HCT116 (cell line): ENCODE measurements at regions not wholly inside any gene's neighbourhood (a gene's known extent, or its start where the extent isn't known, plus 50 kb on each side); places are given as distances from the start of the nearest gene placed in this dataset.

ENCODE experiments used
- ATAC-seq: fragments of 200-7000 bp; cut with Tn5 transposase; 2 replicates; pipeline ENCODE4 v1.9.1; 2020; ENCODE audit warnings: mild to moderate bottlenecking, moderate library complexity
- BruUV-seq: library from RNA; stranded (reverse); fragments of 400-500 nt; replicated peaks from 2 replicates; lab custom pipeline; 2021; lab: Mats Ljungman, UMichigan
- CTCF ChIA-PET: fragments of 300-600 bp; sonication (Branson Sonifier 250); formaldehyde crosslinking; loops from one replicate; lab custom pipeline; 2021; ENCODE audit warnings: antibody characterized with exemption; lab: Charles Lee
- POLR2A ChIA-PET: fragments of 300-600, 350-600 bp; sonication (Branson Sonifier 250); formaldehyde crosslinking; loops from one replicate; lab custom pipeline; 2021; ENCODE audit warnings: antibody characterized with exemption; lab: Charles Lee
- RAD21 ChIA-PET, 2 experiments: fragments of 300-600 bp; sonication (Branson Sonifier 250); formaldehyde crosslinking; loops; one replicate each; lab custom pipeline; 2023; ENCODE audit warnings: low total read pairs in 2 of 2; ENCODE audit not compliant: uncharacterized antibody in 2 of 2, unreplicated experiment in 2 of 2, low non-redundant PET in 1 of 2; lab: Charles Lee
- DNase-seq: peaks from one replicate; pipeline ENCODE4 v3.0.0-alpha.2; 2010; ENCODE audit warnings: low read depth, low spot score
- H2AFZ ChIP-seq: fragments of 200-600 bp; shearing (Covaris generic), sonication (generic); 2 replicates; pipeline ENCODE4 v1.6.1; 2017; ENCODE audit warnings: low read depth, mixed run types, mixed read lengths, antibody characterized with exemption, low read length; ENCODE audit not compliant: poor library complexity, severe bottlenecking
- H3K27ac ChIP-seq: 2 replicates; pipeline ENCODE4 v1.5.1; 2012; ENCODE audit warnings: low read depth, low read length
- H3K27me3 ChIP-seq: fragments of 200-600 bp; sonication (generic); 2 replicates; pipeline ENCODE4 v1.6.1; 2016; ENCODE audit warnings: mixed run types, low read length, mixed read lengths; ENCODE audit not compliant: insufficient read depth
- H3K36me3 ChIP-seq, 2 experiments: fragments of 200-500 bp in 1 of 2; fragments of 200-600 bp in 1 of 2; sonication (Bioruptor generic) in 1 of 2; sonication (generic) in 1 of 2; 2 replicates each; pipeline versions ENCODE4 v1.5.1 to v1.6.1; 2014 to 2016; ENCODE audit warnings: low read length in 2 of 2, inconsistent platforms in 1 of 2, mixed read lengths in 1 of 2, mixed run types in 1 of 2; ENCODE audit not compliant: insufficient read depth in 2 of 2, control insufficient read depth in 1 of 2
- H3K4me1 ChIP-seq, 2 experiments: fragments of 200-600 bp in 1 of 2; sonication (generic) in 1 of 2; 2 replicates each; pipeline versions ENCODE4 v1.5.1 to v1.6.1; 2012 to 2017; ENCODE audit warnings: low read length in 2 of 2, inconsistent platforms in 1 of 2, mild to moderate bottlenecking in 1 of 2, mixed read lengths in 1 of 2, mixed run types in 1 of 2, moderate library complexity in 1 of 2; ENCODE audit not compliant: insufficient read depth in 2 of 2, control insufficient read depth in 1 of 2
- H3K4me2 ChIP-seq: fragments of 200-600 bp; sonication (generic); 2 replicates; pipeline ENCODE4 v1.6.1; 2017; ENCODE audit warnings: mixed run types, low read length, mixed read lengths
- H3K4me3 ChIP-seq, 2 experiments: fragments of 200-600 bp in 1 of 2; sonication (generic) in 1 of 2; replicated peaks in 1 of 2; 2 replicates each; pipeline ENCODE4 v1.5.1; 2011 to 2016; ENCODE audit warnings: low read length in 2 of 2, control low read depth in 1 of 2, low read depth in 1 of 2, mild to moderate bottlenecking in 1 of 2, mixed read lengths in 1 of 2, mixed run types in 1 of 2
- H3K79me2 ChIP-seq: fragments of 200-600 bp; sonication (generic); 2 replicates; pipeline ENCODE4 v1.6.1; 2017; ENCODE audit warnings: mild to moderate bottlenecking, mixed run types, low read length, moderate library complexity, mixed read lengths; ENCODE audit not compliant: insufficient read depth
- H3K9ac ChIP-seq: fragments of 200-600 bp; sonication (generic); 2 replicates; pipeline ENCODE4 v1.6.1; 2016; ENCODE audit warnings: low read length, mixed read lengths
- H3K9me2 ChIP-seq: fragments of 200-600 bp; sonication (generic), shearing (Covaris generic); 2 replicates; pipeline ENCODE4 v1.6.1; 2017; ENCODE audit warnings: mixed run types, mild to moderate bottlenecking, moderate library complexity; ENCODE audit not compliant: insufficient read depth
- H3K9me3 ChIP-seq, 2 experiments: fragments of 200-500 bp in 1 of 2; fragments of 200-600 bp in 1 of 2; sonication (Bioruptor generic) in 1 of 2; sonication (generic) in 1 of 2; 2 replicates each; pipeline ENCODE4 v1.6.1; 2014 to 2017; ENCODE audit warnings: low read length in 2 of 2, mixed read lengths in 2 of 2, inconsistent platforms in 1 of 2, low read depth in 1 of 2, mild to moderate bottlenecking in 1 of 2, mixed run types in 1 of 2, moderate library complexity in 1 of 2; ENCODE audit not compliant: control insufficient read depth in 1 of 2, insufficient read depth in 1 of 2
- H4K20me1 ChIP-seq: fragments of 200-600 bp; sonication (generic), shearing (Covaris generic); 2 replicates; pipeline ENCODE4 v1.6.1; 2017; ENCODE audit warnings: mixed run types, mild to moderate bottlenecking, moderate library complexity; ENCODE audit not compliant: insufficient read depth
- ATF3 ChIP-seq: IDR thresholded peaks from 2 replicates; pipeline ENCODE4 v1.6.1; 2012
- CEBPB ChIP-seq: IDR thresholded peaks from 2 replicates; pipeline ENCODE4 v1.6.1; 2012; ENCODE audit warnings: low read depth
- CTCF ChIP-seq, 3 experiments: fragments of 200-600 bp in 1 of 3; sonication (generic) in 1 of 3; IDR thresholded peaks in 2 of 3; conservative IDR thresholded peaks in 1 of 3; 2 replicates each; pipeline ENCODE4 v1.5.1; 2012 to 2017; ENCODE audit warnings: low read depth in 2 of 3, low read length in 2 of 3, antibody characterized with exemption in 1 of 3, borderline replicate concordance in 1 of 3, control low read depth in 1 of 3, mild to moderate bottlenecking in 1 of 3, mixed read lengths in 1 of 3, mixed run types in 1 of 3, moderate library complexity in 1 of 3; ENCODE audit not compliant: insufficient read depth in 1 of 3
- ELF1 ChIP-seq: IDR thresholded peaks from 2 replicates; pipeline ENCODE4 v1.6.1; 2012; ENCODE audit warnings: low read depth, borderline replicate concordance
- EZH2 ChIP-seq: fragments of 200-600 bp; sonication (generic); IDR thresholded peaks from 2 replicates; pipeline ENCODE4 v1.6.1; 2017; ENCODE audit warnings: antibody characterized with exemption, mixed run types
- EZH2phosphoT487 ChIP-seq: fragments of 200-600 bp; IDR thresholded peaks from 2 replicates; pipeline ENCODE4 v1.6.1; 2018; ENCODE audit warnings: antibody characterized with exemption, borderline replicate concordance
- FOSL1 ChIP-seq: IDR thresholded peaks from 2 replicates; pipeline ENCODE4 v1.6.1; 2012; ENCODE audit warnings: low read depth
- MAX ChIP-seq: IDR thresholded peaks from 2 replicates; pipeline ENCODE4 v1.6.1; 2012
- POLR2A ChIP-seq: IDR thresholded peaks from 2 replicates; pipeline ENCODE4 v1.7.0; 2011; ENCODE audit warnings: borderline replicate concordance; ENCODE audit not compliant: insufficient read depth, insufficient read length; ENCODE audit errors: extremely low read depth
- POLR2AphosphoS5 ChIP-seq: IDR thresholded peaks from 2 replicates; pipeline ENCODE4 v1.6.1; 2011; ENCODE audit warnings: mild to moderate bottlenecking, low read depth, low read length, moderate library complexity
- RAD21 ChIP-seq: IDR thresholded peaks from 2 replicates; pipeline ENCODE4 v1.6.1; 2012; ENCODE audit warnings: low read depth, mild to moderate bottlenecking
- REST ChIP-seq: IDR thresholded peaks from 2 replicates; pipeline ENCODE4 v1.6.1; 2012; ENCODE audit warnings: low read depth
- SIN3A ChIP-seq: IDR thresholded peaks from 2 replicates; pipeline ENCODE4 v1.6.1; 2012; ENCODE audit warnings: low read depth
- SP1 ChIP-seq: IDR thresholded peaks from 2 replicates; pipeline ENCODE4 v1.6.1; 2012; ENCODE audit warnings: low read depth
- SRF ChIP-seq: IDR thresholded peaks from 2 replicates; pipeline ENCODE4 v1.6.1; 2012; ENCODE audit warnings: low read depth
- TCF7L2 ChIP-seq: IDR thresholded peaks from 2 replicates; pipeline ENCODE4 v1.7.0; 2011; ENCODE audit warnings: borderline replicate concordance, inconsistent platforms; ENCODE audit not compliant: insufficient read depth, insufficient read length; ENCODE audit errors: extremely low read depth
- YY1 ChIP-seq: IDR thresholded peaks from 2 replicates; pipeline ENCODE4 v1.6.1; 2011; ENCODE audit warnings: low read length, low read depth, moderate library complexity, mild to moderate bottlenecking; ENCODE audit not compliant: insufficient replicate concordance; ENCODE audit errors: extremely low read depth
- ZBTB33 ChIP-seq: IDR thresholded peaks from 2 replicates; pipeline ENCODE4 v1.6.1; 2011; ENCODE audit warnings: mild to moderate bottlenecking, low read length, moderate library complexity; ENCODE audit not compliant: insufficient replicate concordance; ENCODE audit errors: extremely low read depth
- ZFX ChIP-seq: fragments of 450-650 bp; IDR thresholded peaks from 2 replicates; pipeline ENCODE4 v1.6.1; 2017
- ZNF274 ChIP-seq: fragments of 200-500 bp; sonication (Bioruptor generic); IDR thresholded peaks from 2 replicates; pipeline ENCODE4 v1.6.1; 2014; ENCODE audit warnings: mild to moderate bottlenecking, low read depth, low read length, inconsistent platforms
- intact Hi-C: fragments of 100-400 bp; cut with micrococcal nuclease; formaldehyde crosslinking; loops from 2 replicates; pipeline ENCODE4 v1.10.0; 2022

GRCh38 chr16:56066617-56067016 is 124.7 kb upstream of the GNAO1 start:
- DNase-seq, result no peak
- H3K27me3 ChIP-seq, result peaks cover 19% of the 10 kb centered on the region
- no TSS peak for BruUV-seq
- no peaks in the 10 kb centered on the region for H3K9me3 ChIP-seq
- H3K4me3 ChIP-seq, result no peak overlapping the region
- CTCF ChIA-PET, result no interaction called here
- no peak overlapping the region for H3K27ac ChIP-seq
- TF ChIP-seq SP1 (no peak), CTCF (IDR thresholded peaks at IDR 0.05 in 2 of 3, conservative IDR thresholded peaks at IDR 0.05 in 1 of 3; ENCODE audit: borderline replicate concordance in 1 of 3, insufficient read depth in 1 of 3, low read depth in 2 of 3, low read length in 2 of 3) (no peak), MAX (no peak), ATF3 (no peak), YY1 (no peak), ELF1 (no peak), CEBPB (no peak), ZBTB33 (no peak), EZH2phosphoT487 (no peak), ZNF274 (no peak), RAD21 (no peak), POLR2A (no peak), EZH2 (no peak), SIN3A (no peak), REST (no peak), FOSL1 (no peak), ZFX (no peak), SRF (no peak), TCF7L2 (no peak), POLR2AphosphoS5 (no peak)
- TF ChIP-seq, all 23 proteins: peak for 0
- POLR2A ChIA-PET, result no interaction called here
- Histone ChIP-seq H3K4me1 (no peaks in the 10 kb centered on the region), H3K4me2 (no peak overlapping the region), H3K79me2 (no peaks in the 10 kb centered on the region), H4K20me1 (no peaks in the 10 kb centered on the region), H3K36me3 (no peaks in the 10 kb centered on the region), H3K9ac (no peak overlapping the region), H3K9me2 (no peaks in the 10 kb centered on the region), H2AFZ (no peak overlapping the region)
- ATAC-seq, result no peak
- intact Hi-C loops, result no loop called here
- RAD21 ChIA-PET, result no interaction called here
